Ramos (cell line): ENCODE measurements at regions not wholly inside any gene's neighbourhood (a gene's known extent, or its start where the extent isn't known, plus 50 kb on each side); places are given as distances from the start of the nearest gene placed in this dataset.

Source experiments
- in situ Hi-C: fragments of 300-500 bp; cut with MboI; formaldehyde crosslinking; loops from one replicate; pipeline ENCODE4 v1.14.3; 2022; ENCODE audit warnings: low sequenced_read_pairs; ENCODE audit not compliant: unreplicated experiment

DNA sequence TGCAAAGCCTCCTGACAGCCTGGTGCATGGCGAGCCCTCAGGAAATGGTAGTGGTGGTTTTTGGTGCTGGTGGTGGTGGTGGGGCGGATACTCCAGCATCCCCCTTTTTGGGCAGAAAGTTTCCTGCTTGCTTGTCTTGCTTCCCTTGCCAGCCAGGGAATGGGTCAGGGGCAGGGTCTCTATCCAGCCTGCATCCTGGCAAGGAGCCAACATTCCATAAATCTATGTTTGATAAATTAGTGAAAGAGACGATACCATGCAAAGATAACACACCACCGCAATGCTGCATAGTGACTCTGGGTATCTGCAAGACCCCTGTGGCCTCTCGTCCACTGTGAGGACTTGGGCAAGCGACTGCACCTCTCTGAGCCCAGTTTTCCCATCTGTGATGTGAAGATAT, 246.2 kb downstream of the LRFN2 start:
- in situ Hi-C loops = no loop called here

DNA sequence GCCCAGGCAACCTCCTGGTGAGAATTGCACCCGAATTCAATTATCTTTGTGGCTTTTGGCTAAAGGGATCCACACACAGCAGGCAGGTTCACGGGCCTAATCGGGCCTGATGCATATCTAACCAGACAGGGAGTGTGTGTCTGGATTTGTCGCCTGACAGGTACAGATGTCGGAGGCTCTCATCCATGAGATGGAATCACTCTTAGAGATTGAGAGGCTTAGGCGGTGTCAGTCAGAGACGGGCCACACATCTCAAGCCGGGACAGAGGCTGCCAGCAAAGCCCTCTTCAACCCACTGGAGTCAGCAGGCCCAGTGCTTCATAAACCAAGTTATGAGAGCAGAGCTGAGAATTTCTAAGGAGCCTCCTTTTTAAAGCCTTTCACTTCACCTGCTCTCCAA, 247.0 kb downstream of the LRFN2 start:
- in situ Hi-C loops = no loop called here

DNA sequence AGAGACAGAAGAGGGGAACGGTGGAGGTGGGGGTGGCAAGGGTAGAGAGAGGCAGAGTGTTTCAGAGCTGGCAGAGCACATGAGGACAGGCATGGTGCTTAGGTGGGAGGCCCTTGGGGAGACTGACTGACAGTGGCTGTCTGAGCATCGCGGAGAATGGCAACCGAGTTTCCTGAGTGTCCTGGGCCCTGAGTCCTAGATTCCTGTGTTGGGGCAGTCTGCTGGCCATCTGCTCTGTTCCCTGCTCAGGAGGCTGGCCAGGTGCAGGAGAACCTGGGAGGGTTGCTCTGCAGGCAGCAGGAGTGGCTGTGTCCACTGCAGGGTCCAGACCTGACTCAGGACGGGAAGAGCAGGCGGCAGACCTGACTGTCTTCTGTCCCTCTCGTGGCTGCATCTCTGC, 248.9 kb downstream of the LRFN2 start:
- in situ Hi-C loops = no loop called here

DNA sequence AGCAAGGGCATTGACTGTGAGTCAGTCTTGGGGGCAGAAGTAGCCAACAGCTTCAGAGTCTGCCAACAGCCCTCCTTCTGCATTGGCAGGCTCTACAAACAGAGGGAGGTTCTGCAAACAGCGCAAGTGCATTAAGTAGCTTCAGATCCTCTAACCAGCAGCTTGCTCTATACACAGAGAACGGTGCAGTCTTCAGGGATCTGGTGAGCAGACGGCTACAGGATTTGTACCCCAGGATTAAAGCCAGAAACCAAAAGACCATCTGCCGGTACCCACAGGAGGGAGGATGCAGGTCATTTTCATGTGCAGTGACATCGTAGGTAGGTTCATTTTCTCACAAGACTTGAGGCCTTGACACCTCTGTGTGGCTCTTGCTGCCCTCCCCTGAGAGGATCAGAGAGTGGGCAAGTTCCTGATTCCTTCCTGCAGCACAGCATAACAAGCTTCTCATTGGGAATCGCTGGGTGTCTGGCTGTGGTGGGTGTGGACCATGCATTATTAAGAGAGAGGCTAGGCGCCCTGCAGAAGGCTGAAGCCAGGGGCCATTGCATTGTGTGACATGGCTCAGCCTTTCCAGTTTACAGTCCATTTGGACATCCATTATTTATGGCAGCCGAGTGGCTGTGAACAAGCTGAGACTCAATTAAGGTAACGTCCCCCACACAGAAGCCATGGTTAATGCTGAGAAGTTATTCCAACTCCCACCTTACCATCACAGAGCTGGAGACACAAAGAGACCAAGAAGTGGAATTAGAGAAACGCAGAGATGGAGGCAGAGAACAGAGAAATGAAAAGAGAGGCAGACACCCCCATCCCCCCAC, 250.0 kb downstream of the LRFN2 start:
- in situ Hi-C loops = no loop called here

DNA sequence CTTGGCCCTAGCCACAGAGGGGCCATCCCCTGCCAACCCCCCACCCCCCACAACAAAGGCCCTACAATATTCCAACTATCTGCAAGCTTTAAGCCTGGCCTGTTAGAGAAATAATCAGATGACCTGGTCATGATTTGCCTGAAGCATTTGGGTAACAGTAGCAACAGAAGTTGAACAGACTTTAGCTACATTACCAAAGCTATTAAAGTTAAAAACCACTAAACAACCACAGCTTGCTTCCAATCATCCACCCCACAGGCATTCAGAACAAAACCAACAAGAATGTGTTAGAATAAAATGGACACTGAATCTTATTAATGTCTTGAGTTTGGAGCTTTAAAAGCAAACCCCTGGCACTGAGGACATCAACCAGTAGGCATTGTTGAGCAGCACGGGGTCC, 250.9 kb downstream of the LRFN2 start:
- in situ Hi-C loops = no loop called here

DNA sequence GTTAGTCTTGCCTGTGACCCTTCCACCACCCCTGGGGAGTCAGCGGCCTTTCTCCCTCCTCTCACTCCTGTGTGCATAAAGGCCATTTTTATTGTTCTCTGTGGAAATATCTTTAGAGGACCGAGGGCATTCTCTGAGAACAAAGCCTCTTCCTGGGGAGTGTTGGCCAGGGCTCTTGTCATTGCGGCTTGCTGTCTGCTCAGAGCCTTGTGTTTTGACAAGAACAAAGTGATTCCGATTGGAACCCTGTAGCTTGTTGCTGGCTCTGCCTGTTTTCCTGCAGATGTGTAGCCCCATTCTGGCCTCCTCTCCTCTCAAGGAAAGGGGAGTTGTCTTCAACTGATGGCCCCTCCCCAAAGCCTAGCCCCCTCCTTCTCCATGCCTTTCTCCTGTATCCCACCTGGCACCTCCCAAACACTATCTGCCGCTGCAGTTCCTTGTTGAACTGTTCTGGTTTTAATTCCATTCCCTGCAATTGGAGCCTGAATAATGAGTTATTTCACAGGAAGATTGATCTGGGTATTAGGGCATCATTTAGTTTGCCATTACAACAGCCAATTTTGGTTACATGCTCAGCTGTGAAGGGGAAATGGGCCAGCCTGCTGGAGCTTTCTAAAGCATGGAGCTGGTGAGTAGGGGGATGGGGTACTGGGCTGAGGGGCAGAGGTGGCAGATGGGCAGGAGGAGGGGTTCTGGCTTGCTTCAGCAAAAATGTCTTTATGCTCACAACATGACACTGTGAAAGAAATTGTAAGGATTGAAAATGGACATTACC, 252.5 kb downstream of the LRFN2 start:
- in situ Hi-C loops = no loop called here

DNA sequence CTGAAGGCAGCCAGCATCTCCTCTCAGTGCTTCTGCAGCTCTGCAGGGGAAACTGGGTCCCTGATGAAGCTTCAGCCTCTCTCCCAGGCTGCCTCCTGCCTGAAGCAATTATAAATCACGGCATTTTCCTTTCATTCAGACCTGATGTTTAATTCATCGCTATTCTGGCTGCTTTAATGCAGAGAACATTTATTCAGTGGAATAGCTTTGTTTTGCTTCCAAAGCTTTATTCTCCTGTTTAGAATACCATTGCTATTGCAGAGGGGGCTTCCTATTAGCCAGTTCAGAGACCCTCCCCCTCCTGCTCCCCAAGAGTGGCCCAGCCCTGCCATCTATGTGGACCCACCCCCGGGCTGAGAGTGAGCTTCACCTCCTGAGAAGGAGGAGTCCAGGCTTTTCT, 255.6 kb downstream of the LRFN2 start:
- in situ Hi-C loops = no loop called here

DNA sequence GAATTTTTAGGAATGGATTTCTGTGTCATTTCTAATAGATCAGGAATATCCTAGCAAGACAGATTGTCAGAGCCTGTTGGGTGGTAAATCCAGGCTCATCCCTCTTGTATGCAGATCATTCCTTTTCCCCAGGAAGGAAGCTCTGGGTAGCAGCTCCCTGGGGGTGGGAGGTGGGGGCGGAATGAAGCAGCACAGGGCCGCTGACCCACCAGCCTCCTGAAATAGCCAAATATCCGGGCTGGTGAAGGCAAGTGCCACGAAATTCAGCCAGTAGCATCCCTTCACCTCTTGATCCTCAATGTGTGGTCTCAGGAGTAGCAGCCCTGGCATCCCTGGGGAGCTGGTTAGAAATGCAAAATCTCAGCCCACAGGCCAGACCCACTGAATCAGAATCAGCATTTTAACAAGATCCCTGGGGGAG, 256.9 kb downstream of the LRFN2 start:
- in situ Hi-C loops = no loop called here

DNA sequence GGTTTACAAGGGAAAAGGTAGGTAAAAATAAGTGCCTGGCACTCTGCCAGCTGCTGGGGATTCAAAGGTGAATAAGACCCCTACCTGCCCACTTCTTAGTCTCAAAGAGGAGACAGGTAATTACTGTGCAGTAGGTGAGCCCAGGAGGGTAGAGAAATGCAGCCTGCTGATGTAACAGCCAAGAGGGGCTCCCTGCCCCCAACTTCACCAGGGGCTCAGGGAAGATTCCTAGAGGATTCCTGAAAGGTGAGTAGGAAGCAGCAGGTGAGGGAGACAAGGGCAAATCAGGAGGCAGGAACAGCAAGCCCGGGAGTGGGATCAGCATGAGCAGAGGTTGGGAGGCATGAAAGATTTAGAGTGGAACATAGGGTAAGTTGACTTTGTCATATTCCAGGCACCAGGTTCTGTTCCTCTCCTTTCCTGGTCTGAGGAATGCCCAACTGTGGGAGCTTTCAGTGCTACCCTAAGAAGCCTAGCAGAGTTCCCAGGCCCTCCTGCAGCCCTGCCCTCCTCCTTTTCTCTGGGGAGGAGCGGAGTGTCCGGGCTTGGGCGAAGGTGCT, 258.1 kb downstream of the LRFN2 start:
- in situ Hi-C loops = no loop called here

DNA sequence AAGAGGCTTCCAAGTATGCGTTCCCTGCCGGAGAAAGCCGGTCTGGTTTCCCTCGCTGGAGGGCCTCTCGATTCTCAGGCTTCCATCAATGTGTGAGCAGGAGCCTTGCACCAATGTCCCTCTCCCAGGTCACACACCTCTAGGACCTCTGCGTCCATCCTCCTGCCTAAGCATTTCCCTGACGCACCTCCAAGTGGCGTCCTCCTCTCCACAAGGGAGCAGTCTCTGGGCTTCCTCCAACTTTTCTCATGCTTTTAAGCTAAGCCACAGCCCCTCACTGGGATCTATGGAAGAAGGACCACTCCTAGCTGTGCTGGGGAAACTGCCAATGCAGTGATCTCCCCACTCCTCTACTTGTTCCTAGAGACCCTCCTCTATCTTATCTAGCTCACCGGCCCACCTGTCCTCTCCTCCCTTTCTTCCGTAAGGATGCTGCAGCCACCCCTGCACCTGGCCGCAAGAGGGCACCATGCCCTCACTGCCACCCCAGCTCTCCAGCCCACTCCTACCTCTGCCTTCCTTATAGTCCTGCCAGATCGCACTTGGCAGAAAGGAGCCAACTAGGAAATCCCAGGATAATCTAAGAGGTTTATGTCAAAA, 258.7 kb downstream of the LRFN2 start:
- in situ Hi-C loops = no loop called here

DNA sequence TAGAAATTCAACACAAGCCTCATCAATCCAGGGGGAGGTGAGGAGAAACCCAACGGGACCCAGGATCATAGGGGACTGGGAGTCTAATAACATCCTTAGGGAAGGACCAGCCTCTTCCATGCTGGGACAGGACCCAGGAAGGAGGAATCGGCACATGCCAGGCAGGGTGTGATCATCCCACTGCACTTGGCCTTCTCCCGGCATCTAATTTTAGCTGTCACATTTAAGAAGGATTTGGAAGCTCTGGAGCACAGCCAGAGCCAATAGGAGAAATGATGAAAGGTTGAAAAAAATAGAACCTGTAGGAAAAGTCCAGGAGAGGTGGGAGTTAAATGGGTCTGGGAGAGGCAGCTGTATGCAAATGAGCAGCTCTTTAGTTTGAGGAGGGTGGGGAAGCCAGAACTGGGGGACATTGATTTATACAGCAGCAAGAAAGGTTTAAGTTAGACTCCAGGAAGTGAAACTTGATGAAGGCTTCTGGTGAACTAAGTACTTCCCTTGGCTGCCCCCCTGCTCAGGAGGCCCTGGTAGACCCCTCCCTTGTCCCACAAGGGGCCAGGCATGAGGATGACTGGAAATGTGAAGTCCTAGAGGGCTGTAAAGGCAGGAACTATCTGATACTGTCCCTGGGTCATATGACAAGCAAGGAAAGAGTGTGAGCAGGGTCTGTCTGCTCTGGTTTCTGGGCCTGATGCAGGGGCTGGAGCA, 260.3 kb downstream of the LRFN2 start:
- in situ Hi-C loops = no loop called here

DNA sequence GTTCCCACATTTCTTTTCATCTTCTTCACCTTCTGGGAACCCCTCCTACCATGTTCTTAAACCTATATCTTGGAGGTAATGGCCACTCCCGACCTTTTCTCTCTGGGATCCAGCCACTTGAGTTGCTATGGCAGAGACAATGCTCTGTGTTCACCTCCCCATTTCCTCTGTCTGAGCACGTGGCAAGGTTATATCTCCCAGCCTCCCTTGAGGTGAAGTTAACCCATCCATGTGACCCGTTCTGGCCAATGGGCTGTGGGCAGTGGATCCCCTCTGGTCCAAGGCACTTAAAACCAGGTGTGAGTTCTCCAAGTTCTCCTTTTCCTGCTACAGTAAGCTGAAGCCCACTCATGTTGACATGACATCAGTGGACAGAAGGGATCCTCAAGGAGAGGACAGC, 261.4 kb downstream of the LRFN2 start:
- in situ Hi-C loops = no loop called here

DNA sequence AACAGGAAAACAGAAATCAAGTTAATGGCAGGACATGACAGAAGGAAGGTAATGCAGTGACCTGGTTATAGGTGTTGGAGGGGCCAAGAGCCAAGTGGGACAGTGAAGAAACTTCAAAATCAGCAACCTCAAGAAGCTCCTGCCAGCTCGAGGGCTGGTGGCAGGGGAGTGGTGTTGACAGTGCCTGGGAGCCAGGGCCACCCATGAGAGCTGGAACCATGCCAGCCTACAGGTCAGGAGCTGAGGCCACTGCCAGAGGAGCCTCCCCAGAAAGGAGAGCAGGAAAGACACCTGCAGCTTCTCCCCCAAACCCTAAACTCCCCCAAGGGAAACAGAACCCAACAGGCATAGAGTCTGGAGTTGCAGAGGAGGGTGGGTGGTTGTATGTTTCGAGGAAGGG, 262.1 kb downstream of the LRFN2 start:
- in situ Hi-C loops = no loop called here

DNA sequence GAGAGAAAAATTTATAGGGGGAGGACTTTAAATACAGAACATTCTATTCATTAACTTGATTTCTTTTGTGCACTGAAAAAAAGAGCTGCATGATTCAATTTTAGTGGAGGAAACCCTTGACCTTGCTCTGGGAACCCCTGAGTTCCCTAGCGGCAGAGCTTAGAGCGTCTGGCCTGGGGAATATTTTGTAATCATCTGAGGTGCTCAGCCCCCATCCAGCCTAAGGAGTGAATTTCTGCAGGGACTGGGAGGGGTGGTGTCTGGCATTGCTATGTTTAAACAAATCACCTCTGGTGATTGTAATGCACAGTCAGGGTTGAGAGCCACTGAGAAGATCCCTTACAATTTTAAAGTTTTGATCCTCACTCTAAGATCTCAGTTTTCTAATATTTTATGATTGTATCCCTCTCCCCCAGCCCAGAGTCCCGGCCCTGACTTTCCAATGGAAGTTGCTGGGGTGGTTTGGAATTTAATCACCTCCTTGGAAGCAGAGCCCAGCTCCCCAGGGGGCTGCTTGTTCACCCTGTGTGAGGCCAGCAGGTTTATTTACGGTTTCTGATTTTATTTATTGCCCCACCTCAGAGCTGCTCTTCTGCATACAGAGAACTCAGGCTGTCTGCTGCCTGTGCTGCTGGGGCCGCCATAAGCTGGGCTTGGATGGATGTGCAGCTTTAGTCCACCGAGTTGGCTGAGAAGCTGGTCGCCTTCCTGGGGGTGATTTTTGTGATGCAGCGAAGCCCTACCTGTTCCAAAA, 263.1 kb downstream of the LRFN2 start:
- in situ Hi-C loops = no loop called here

DNA sequence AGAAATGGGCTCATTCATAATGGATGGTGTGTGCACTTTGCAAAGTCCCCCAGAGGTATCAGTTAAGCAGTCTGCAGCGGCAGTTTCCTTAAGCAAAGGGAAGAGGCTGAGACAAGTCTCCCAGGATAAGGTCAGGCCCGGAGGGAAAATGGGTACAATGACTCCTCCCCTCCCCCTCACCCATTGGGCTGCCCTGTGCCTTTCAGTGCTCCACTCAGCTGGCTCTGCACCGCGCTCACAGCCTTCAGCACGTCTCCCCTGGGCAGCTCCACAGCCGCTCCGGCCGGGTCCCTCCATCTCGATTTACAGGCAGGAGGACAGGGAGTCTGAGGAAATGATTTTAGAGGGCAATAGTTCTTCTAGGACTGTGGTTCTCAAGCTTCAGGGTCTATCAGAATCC, 264.8 kb downstream of the LRFN2 start:
- in situ Hi-C loops = no loop called here

DNA sequence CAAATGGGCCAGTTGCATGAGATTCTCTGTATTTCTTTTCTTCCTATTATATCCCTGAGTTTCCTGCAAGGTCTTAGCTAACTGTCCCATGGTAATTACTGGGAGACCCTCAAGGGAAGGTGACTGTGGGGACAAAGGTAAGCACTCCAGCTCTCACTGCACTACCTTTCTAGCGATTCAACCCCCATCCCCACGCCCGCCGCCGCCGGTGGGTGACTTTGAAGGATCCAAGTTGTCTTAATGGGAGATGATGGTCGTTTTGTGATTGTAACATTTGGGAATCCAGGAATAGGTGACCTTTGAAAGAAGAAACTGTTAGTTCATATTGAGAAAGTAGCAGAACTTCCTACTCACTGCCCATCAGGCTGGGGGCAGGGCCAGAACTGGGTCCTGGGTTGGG, 265.5 kb downstream of the LRFN2 start:
- in situ Hi-C loops = no loop called here

DNA sequence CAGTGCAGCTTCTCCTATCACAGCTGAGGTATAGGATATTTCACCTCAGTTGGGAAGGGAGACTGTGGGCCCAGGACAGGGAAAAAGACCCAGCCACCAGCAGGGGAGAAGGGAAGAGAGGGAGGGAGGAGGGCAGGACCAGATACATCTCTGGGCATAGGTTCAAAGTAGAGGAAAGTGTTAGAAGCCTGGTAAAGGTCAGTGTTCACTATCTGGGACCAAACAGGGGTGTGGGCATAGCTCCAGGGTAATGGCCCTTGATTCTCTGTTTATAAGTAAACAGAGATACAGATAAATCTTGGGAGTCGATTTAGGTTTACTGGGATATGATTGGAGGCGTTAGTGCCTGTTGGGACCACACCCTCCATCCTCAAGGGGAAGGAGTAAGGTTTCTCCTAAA, 266.2 kb downstream of the LRFN2 start:
- in situ Hi-C loops = no loop called here

DNA sequence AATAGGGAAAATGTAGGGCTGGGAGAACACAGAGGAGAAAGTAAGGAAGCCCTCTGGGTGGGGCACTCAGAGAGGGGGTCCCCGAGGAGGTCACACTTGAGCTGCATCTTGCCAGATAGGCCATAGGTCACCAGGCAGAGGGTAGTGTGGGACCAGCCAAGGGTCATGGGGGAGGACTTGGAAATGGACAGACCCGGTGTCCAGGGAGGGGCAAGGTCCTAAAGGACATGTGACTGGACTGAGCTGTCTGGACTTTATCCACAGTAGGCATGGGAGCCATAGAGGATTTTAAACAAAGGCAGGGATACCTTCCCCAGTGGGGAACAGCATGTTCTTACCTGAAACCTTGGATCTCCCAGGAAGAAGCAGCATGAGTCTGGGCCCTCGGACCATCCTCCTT, 266.7 kb downstream of the LRFN2 start:
- in situ Hi-C loops = no loop called here

DNA sequence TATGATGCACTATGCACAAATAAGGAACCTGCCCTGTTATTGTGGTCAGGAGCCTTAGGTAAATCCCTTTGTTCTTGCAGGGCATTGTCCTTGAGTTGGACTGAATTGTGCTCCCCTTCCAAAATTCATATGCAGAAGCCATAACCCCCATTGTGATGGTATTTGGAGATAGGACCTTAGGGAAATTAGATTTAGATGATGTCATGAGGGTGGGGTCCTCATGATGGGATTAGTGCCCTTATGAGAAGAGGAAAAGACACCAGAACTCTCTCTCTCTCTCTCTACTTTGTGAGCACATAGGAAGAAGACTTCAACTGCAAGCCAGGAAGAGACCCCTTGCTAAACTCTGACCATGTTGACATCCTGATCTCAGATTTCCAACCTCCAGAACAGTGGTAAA, 268.0 kb downstream of the LRFN2 start:
- in situ Hi-C loops = loop anchor here (10.0 kb wide), 1 partner anchor 964 kb away; no protein-coding TSS in a partner anchor

DNA sequence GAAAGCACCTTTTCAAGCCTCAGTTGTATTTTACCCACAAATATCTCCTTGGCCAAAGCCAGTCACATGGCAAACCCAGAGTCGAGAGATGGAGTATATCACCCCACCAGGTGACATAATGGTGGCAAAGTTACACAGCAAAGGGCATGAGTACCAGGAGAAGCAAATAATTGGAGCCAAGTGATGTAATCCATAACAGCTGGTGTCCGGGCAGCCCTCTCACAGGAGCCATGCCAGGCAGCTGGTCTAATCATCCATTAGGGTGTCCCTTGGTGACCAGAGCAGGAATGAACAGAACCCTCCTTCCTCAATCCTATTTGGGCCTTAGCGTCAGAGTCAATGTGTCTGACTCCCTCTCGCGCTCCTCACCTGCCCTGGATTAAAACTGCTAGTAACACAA, 272.1 kb downstream of the LRFN2 start:
- in situ Hi-C loops = loop anchor here (10.0 kb wide), 1 partner anchor 960 kb away; no protein-coding TSS in a partner anchor
